Astrocyte (in vitro differentiated cells and primary cell): ENCODE measurements at regions not wholly inside any gene's neighbourhood (a gene's known extent, or its start where the extent isn't known, plus 50 kb on each side); places are given as distances from the start of the nearest gene placed in this dataset.
"Not testable (repeated sequence)": the region's sequence is repeated elsewhere in the genome, so short reads cannot be mapped to it uniquely, and the experiment has no call there.

Source experiments
- DNase-seq: peaks from one replicate; pipeline ENCODE4 v3.0.0-alpha.2; 2010; ENCODE audit warnings: low read depth
- FAIRE-seq: peaks from 2 replicates; lab custom pipeline; 2011; peaks lifted over from hg19 to GRCh38; lab: Jason Lieb, UNC
- H2AFZ ChIP-seq: 2 replicates; pipeline ENCODE4 v1.6.0; 2012; ENCODE audit warnings: low read depth, low read length, inconsistent platforms
- H3K27ac ChIP-seq: 2 replicates; pipeline ENCODE4 v1.5.1; 2011; ENCODE audit warnings: low read depth, low read length, inconsistent platforms
- H3K27me3 ChIP-seq: 2 replicates; pipeline ENCODE4 v1.6.0; 2011; ENCODE audit warnings: low read length, inconsistent platforms; ENCODE audit not compliant: insufficient read depth
- H3K36me3 ChIP-seq: 2 replicates; pipeline ENCODE4 v1.5.1; 2011; ENCODE audit warnings: low read length, inconsistent platforms; ENCODE audit not compliant: insufficient read depth
- H3K4me1 ChIP-seq: 2 replicates; pipeline ENCODE4 v1.5.1; 2011; ENCODE audit warnings: low read length, inconsistent platforms; ENCODE audit not compliant: insufficient read depth
- H3K4me2 ChIP-seq: 2 replicates; pipeline ENCODE4 v1.6.0; 2012; ENCODE audit warnings: low read length, inconsistent platforms
- H3K4me3 ChIP-seq: 2 replicates; pipeline ENCODE4 v1.5.1; 2011; ENCODE audit warnings: low read depth, mild to moderate bottlenecking, low read length, inconsistent platforms; ENCODE audit not compliant: insufficient read depth
- H3K79me2 ChIP-seq: 2 replicates; pipeline ENCODE4 v1.6.0; 2012; ENCODE audit warnings: mild to moderate bottlenecking, low read length, inconsistent platforms; ENCODE audit not compliant: insufficient read depth
- H3K9ac ChIP-seq: 2 replicates; pipeline ENCODE4 v1.6.0; 2012; ENCODE audit warnings: mild to moderate bottlenecking, low read length, inconsistent platforms
- H3K9me3 ChIP-seq: 2 replicates; pipeline ENCODE4 v1.5.1; 2012; ENCODE audit warnings: low read depth, mild to moderate bottlenecking, low read length, inconsistent platforms; ENCODE audit not compliant: insufficient read depth
- H4K20me1 ChIP-seq: 2 replicates; pipeline ENCODE4 v1.6.0; 2012; ENCODE audit warnings: low read length, inconsistent platforms; ENCODE audit not compliant: insufficient read depth
- H3K27ac Mint-ChIP-seq: one replicate; pipeline ENCODE4 v1.8.0; 2021; ENCODE audit warnings: mild to moderate bottlenecking, mixed read lengths; ENCODE audit not compliant: unreplicated experiment
- H3K27me3 Mint-ChIP-seq: one replicate; pipeline ENCODE4 v1.8.0; 2021; ENCODE audit warnings: low read depth, mixed read lengths; ENCODE audit not compliant: unreplicated experiment
- H3K36me3 Mint-ChIP-seq: one replicate; pipeline ENCODE4 v1.8.0; 2021; ENCODE audit warnings: low read depth, mixed read lengths; ENCODE audit not compliant: unreplicated experiment
- H3K4me1 Mint-ChIP-seq: one replicate; pipeline ENCODE4 v1.8.0; 2021; ENCODE audit warnings: low read depth, mixed read lengths; ENCODE audit not compliant: unreplicated experiment
- H3K4me3 Mint-ChIP-seq: one replicate; pipeline ENCODE4 v1.8.0; 2021; ENCODE audit warnings: mild to moderate bottlenecking, moderate library complexity, mixed read lengths; ENCODE audit not compliant: unreplicated experiment
- H3K9me3 Mint-ChIP-seq: one replicate; pipeline ENCODE4 v1.8.0; 2021; ENCODE audit warnings: mild to moderate bottlenecking, mixed read lengths; ENCODE audit not compliant: unreplicated experiment
- CTCF ChIP-seq: IDR thresholded peaks from 2 replicates; pipeline ENCODE4 v1.5.1; 2011; ENCODE audit warnings: low read depth, mild to moderate bottlenecking, inconsistent platforms, low read length, moderate library complexity; ENCODE audit not compliant: insufficient read depth
- EZH2 ChIP-seq: IDR thresholded peaks from 2 replicates; pipeline ENCODE4 v1.6.1; 2012; ENCODE audit warnings: mild to moderate bottlenecking, low read length, inconsistent platforms; ENCODE audit not compliant: insufficient read depth

DNA sequence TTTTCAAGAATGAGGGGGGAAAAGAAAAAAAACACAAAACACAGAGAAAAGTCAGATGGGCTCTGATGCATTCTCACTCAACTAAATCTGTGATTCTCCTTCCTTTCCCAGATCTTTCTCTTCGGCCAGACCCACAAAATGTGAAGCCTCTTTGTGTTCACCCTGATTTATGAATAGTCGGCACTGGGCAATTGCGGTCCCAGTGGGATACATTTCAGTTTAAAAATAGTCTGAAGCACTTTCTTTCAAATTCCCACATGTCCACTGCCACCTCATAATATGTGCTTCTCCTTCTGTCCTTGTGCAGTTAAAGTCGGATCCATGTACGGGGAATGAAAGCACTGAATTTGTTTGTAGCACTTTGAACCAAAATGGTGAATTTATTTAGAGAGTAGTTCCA lies 995.4 kb upstream of the WWC1 start:
- DNase-seq, result peak; percentile 15
- H3K4me2 ChIP-seq, result peak overlapping the region; percentile 83

DNA sequence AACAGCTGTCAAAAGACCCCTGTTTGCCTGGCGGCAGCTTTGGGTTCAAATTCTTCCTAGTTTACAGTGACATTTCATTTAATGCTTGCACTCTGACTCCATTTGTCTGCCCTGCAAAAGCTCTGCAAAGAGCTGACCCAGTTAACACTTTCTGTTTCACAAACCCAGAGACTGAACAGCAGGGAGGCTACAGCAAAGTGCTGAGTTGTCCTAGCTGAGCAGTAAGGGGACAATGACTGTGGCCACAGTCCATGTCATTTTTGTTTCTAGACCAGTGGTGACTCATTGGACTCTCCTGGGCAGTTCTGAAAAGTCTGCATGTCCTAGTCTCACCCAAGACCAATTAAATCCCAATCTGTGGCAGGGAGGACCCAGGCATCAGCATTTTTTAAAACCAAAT lies 994.8 kb upstream of the WWC1 start:
- DNase-seq, result no peak

More for the DNA sequence above, 995.4 kb upstream of the WWC1 start:
- Histone ChIP-seq H3K9ac (no peak overlapping the region), H3K36me3 (no peaks in the 10 kb centered on the region), H3K27ac (no peak overlapping the region), H3K9me3 (no peaks in the 10 kb centered on the region), H2AFZ (no peak overlapping the region), H3K27me3 (no peaks in the 10 kb centered on the region), H3K4me3 (no peak overlapping the region), H4K20me1 (no peaks in the 10 kb centered on the region), H3K79me2 (no peaks in the 10 kb centered on the region), H3K4me1 (peaks cover 24% of the 10 kb centered on the region)
- Mint-ChIP-seq H3K9me3 (no peaks in the 10 kb centered on the region), H3K27me3 (peaks cover 2% of the 10 kb centered on the region), H3K4me3 (no peak overlapping the region), H3K36me3 (no peaks in the 10 kb centered on the region), H3K4me1 (peaks cover 25% of the 10 kb centered on the region), H3K27ac (peak overlapping the region; percentile 93)
- no peak for TF ChIP-seq CTCF
- no peak for TF ChIP-seq EZH2
- no peak for FAIRE-seq

DNA sequence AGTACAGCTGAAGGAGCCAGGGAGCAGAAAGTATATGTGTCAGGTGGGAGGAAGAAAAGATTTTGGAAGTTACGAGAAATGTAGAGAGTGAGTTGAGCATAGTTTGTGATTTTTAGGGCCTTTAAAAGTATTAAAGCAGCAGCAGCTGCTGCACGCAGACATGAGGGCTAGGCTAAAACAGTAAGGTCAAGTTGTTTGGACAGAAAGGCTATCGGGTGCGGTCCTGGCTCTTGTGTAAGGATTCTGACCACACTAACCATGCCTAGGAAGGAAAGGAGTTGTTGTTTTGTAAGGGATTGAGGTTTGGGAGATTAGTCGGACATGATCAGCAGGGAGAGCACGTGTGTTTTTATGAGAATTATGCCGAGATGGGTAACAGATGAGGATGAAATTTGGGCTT lies 991.6 kb upstream of the WWC1 start:
- not testable (repeated sequence) for H3K4me3 ChIP-seq, H3K27me3 ChIP-seq, H3K27ac ChIP-seq, H3K4me2 ChIP-seq, FAIRE-seq, H3K27ac Mint-ChIP-seq, H3K9me3 ChIP-seq, H3K36me3 Mint-ChIP-seq, H4K20me1 ChIP-seq, H3K4me3 Mint-ChIP-seq, H3K36me3 ChIP-seq, DNase-seq, H3K27me3 Mint-ChIP-seq, H3K79me2 ChIP-seq, H3K9ac ChIP-seq, H2AFZ ChIP-seq, H3K9me3 Mint-ChIP-seq
- peaks cover 18% of the 10 kb centered on the region for H3K4me1 ChIP-seq
- H3K4me1 Mint-ChIP-seq, result peaks cover 18% of the 10 kb centered on the region

More for the DNA sequence above, 994.8 kb upstream of the WWC1 start:
- Mint-ChIP-seq H3K4me1 (peaks cover 25% of the 10 kb centered on the region), H3K27ac (no peak overlapping the region), H3K27me3 (peaks cover 2% of the 10 kb centered on the region), H3K9me3 (no peaks in the 10 kb centered on the region), H3K36me3 (no peaks in the 10 kb centered on the region), H3K4me3 (no peak overlapping the region)
- H3K4me2 ChIP-seq, result no peak overlapping the region
- TF ChIP-seq CTCF (no peak), EZH2 (no peak)
- H3K36me3 ChIP-seq, result no peaks in the 10 kb centered on the region
- H3K79me2 ChIP-seq, result no peaks in the 10 kb centered on the region
- peaks cover 24% of the 10 kb centered on the region for H3K4me1 ChIP-seq
- H3K27me3 ChIP-seq, result no peaks in the 10 kb centered on the region
- no peak overlapping the region for H3K4me3 ChIP-seq
- no peak overlapping the region for H3K9ac ChIP-seq
- H3K9me3 ChIP-seq, result no peaks in the 10 kb centered on the region
- no peak for FAIRE-seq
- no peak overlapping the region for H3K27ac ChIP-seq
- no peaks in the 10 kb centered on the region for H4K20me1 ChIP-seq
- no peak overlapping the region for H2AFZ ChIP-seq
